OCI-LY1 (cell line): ENCODE measurements at regions not wholly inside any gene's neighbourhood (a gene's known extent, or its start where the extent isn't known, plus 50 kb on each side); places are given as distances from the start of the nearest gene placed in this dataset.

Source experiments
- EZH2 ChIP-seq: fragments of 200-600 bp; sonication (generic), shearing (Covaris generic); IDR thresholded peaks from 2 replicates; pipeline ENCODE4 v1.8.0; 2017; ENCODE audit warnings: borderline replicate concordance, mixed run types, mild to moderate bottlenecking, antibody characterized with exemption, low read length, moderate library complexity, mixed read lengths
- TF ChIP-seq, protein P1 (sequence below): fragments of 200-600 bp; sonication (generic), shearing (Covaris generic); IDR thresholded peaks from 2 replicates; pipeline ENCODE4 v1.5.1; 2017; ENCODE audit warnings: mild to moderate bottlenecking, antibody characterized with exemption, low read length, moderate library complexity, mixed read lengths

DNA sequence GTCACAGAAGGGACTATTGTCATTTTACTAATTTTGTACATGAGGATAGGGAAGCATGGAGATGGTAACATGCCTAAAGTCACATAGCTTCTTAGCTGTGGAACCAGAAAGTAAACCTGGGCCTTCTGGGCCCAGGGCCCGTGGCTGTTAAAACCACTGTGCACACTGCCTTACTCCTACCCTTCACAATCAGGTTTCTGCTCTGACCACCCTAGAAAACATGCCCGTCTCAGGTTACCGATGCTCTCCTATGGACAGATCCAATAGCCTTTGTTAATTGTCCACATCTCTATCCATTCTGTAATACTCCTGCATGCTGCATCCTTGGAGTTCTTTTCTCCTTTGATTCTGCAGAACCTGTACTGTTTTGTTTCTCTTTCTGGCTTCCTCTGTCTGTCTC is 79.0 kb upstream of the TACR1 start:
- TF ChIP-seq, protein P1, sequence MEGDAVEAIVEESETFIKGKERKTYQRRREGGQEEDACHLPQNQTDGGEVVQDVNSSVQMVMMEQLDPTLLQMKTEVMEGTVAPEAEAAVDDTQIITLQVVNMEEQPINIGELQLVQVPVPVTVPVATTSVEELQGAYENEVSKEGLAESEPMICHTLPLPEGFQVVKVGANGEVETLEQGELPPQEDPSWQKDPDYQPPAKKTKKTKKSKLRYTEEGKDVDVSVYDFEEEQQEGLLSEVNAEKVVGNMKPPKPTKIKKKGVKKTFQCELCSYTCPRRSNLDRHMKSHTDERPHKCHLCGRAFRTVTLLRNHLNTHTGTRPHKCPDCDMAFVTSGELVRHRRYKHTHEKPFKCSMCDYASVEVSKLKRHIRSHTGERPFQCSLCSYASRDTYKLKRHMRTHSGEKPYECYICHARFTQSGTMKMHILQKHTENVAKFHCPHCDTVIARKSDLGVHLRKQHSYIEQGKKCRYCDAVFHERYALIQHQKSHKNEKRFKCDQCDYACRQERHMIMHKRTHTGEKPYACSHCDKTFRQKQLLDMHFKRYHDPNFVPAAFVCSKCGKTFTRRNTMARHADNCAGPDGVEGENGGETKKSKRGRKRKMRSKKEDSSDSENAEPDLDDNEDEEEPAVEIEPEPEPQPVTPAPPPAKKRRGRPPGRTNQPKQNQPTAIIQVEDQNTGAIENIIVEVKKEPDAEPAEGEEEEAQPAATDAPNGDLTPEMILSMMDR, result no peak
- TF ChIP-seq EZH2, result no peak
